Type B pancreatic cell (in vitro differentiated cells): ENCODE measurements at regions not wholly inside any gene's neighbourhood (a gene's known extent, or its start where the extent isn't known, plus 50 kb on each side); places are given as distances from the start of the nearest gene placed in this dataset.

Experiments used
- DNase-seq: peaks from one replicate; pipeline ENCODE4 v3.0.0; 2021; ENCODE audit warnings: mixed read lengths; ENCODE audit not compliant: unreplicated experiment; ENCODE audit errors: extremely low spot score
- H3K27ac Mint-ChIP-seq: 2 replicates; pipeline ENCODE4 v1.8.0; 2021; ENCODE audit warnings: mild to moderate bottlenecking, mixed read lengths
- H3K27me3 Mint-ChIP-seq: 2 replicates; pipeline ENCODE4 v1.8.0; 2021; ENCODE audit warnings: mixed read lengths
- H3K36me3 Mint-ChIP-seq: 2 replicates; pipeline ENCODE4 v1.8.0; 2021; ENCODE audit warnings: mixed read lengths
- H3K4me1 Mint-ChIP-seq: one replicate; pipeline ENCODE4 v1.8.0; 2021; ENCODE audit warnings: mixed read lengths; ENCODE audit not compliant: unreplicated experiment
- H3K4me3 Mint-ChIP-seq: 2 replicates; pipeline ENCODE4 v1.8.0; 2021; ENCODE audit warnings: mild to moderate bottlenecking, mixed read lengths
- H3K9me3 Mint-ChIP-seq: 2 replicates; pipeline ENCODE4 v1.8.0; 2021; ENCODE audit warnings: mixed read lengths
- CTCF ChIP-seq: fragments of 200-600 bp; sonication (generic); conservative IDR thresholded peaks from 2 replicates; pipeline ENCODE4 v1.5.0; 2021; ENCODE audit warnings: antibody characterized with exemption, mild to moderate bottlenecking

- peaks cover 20% of the 10 kb centered on the region for H3K4me1 Mint-ChIP-seq
- no peaks in the 10 kb centered on the region for H3K27me3 Mint-ChIP-seq
- DNase-seq, result no peak
- no peak for TF ChIP-seq CTCF
- H3K27ac Mint-ChIP-seq, result peak overlapping the region; percentile 84
- no peaks in the 10 kb centered on the region for H3K9me3 Mint-ChIP-seq
- no peaks in the 10 kb centered on the region for H3K36me3 Mint-ChIP-seq
- H3K4me3 Mint-ChIP-seq, result peak overlapping the region; percentile 75
Measured at GRCh38 chr5:30991462-30991861, 202.0 kb upstream of the CDH6 start.

GRCh38 chr5:30981576-30981975, 211.9 kb upstream of the CDH6 start:
- Mint-ChIP-seq H3K27me3 (no peaks in the 10 kb centered on the region), H3K9me3 (no peaks in the 10 kb centered on the region), H3K4me1 (no peaks in the 10 kb centered on the region), H3K4me3 (no peak overlapping the region), H3K27ac (no peak overlapping the region), H3K36me3 (no peaks in the 10 kb centered on the region)
- no peak for DNase-seq
- no peak for TF ChIP-seq CTCF

GRCh38 chr5:30968971-30969370, 224.5 kb upstream of the CDH6 start:
- Mint-ChIP-seq H3K9me3 (no peaks in the 10 kb centered on the region), H3K27me3 (peaks cover 14% of the 10 kb centered on the region), H3K4me3 (no peak overlapping the region), H3K36me3 (no peaks in the 10 kb centered on the region), H3K4me1 (no peaks in the 10 kb centered on the region), H3K27ac (no peak overlapping the region)
- no peak for TF ChIP-seq CTCF
- no peak for DNase-seq

GRCh38 chr5:30960036-30960435, 233.4 kb upstream of the CDH6 start:
- Mint-ChIP-seq H3K4me3 (no peak overlapping the region), H3K27ac (no peak overlapping the region), H3K27me3 (peaks cover 33% of the 10 kb centered on the region), H3K9me3 (no peaks in the 10 kb centered on the region), H3K36me3 (no peaks in the 10 kb centered on the region), H3K4me1 (no peaks in the 10 kb centered on the region)
- no peak for TF ChIP-seq CTCF
- no peak for DNase-seq

GRCh38 chr5:30959238-30959637, 234.2 kb upstream of the CDH6 start:
- Mint-ChIP-seq H3K4me3 (no peak overlapping the region), H3K4me1 (no peaks in the 10 kb centered on the region), H3K9me3 (no peaks in the 10 kb centered on the region), H3K36me3 (no peaks in the 10 kb centered on the region), H3K27ac (no peak overlapping the region), H3K27me3 (peaks cover 30% of the 10 kb centered on the region)
- no peak for TF ChIP-seq CTCF
- DNase-seq, result no peak

- Mint-ChIP-seq H3K27me3 (peaks cover 26% of the 10 kb centered on the region), H3K9me3 (no peaks in the 10 kb centered on the region), H3K27ac (no peak overlapping the region), H3K4me3 (no peak overlapping the region), H3K36me3 (no peaks in the 10 kb centered on the region), H3K4me1 (no peaks in the 10 kb centered on the region)
- no peak for TF ChIP-seq CTCF
- DNase-seq, result no peak
Measured at GRCh38 chr5:30957591-30957990, 235.9 kb upstream of the CDH6 start.
